Mesenteric fat pad (tissue), 1 donor: ENCODE measurements at regions not wholly inside any gene's neighbourhood (a gene's known extent, or its start where the extent isn't known, plus 50 kb on each side); places are given as distances from the start of the nearest gene placed in this dataset.

ENCODE experiments used
- DNase-seq: peaks from one replicate; pipeline ENCODE4 v3.0.0-alpha.2; 2020; ENCODE audit warnings: low spot score
- donor health status: DM: yes; HTN: yes; CAD: no.

DNA sequence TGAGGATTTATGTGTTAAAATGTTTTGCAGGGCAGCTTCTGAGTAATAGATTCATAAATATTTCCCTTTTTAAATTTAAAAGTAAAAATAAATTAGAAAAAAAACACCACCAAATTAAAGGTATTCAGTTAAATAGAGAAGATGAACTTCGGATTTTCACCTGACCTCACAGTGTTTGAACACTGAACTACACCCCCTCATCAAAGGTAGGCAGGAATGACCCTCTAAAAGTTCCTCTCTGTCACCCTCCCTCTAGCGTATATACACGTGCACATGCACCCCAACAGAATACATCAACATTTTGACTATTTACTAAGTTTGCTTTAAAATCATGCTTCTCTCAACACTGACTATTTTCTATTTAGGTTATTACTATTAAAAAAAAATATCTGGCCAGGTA, 528.3 kb downstream of the QKI start:
- no peak for DNase-seq

DNA sequence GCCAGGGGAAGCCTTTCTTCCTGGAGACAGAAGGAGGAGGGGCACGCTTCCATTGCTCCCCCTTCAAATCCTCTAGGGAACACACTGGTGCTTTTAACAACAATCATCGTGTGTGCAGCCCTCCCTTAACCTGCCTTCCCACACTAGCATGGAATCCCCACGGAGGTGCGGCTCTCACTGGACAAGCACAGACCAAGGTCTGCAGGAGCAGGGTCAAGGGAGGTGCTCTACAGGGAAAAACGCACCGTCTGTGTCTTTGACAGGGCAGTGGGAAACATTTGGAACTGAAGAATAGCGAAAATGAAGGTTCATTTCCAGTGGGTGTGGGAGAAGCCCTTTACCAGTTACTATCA, 527.1 kb downstream of the QKI start:
- no peak for DNase-seq

DNA sequence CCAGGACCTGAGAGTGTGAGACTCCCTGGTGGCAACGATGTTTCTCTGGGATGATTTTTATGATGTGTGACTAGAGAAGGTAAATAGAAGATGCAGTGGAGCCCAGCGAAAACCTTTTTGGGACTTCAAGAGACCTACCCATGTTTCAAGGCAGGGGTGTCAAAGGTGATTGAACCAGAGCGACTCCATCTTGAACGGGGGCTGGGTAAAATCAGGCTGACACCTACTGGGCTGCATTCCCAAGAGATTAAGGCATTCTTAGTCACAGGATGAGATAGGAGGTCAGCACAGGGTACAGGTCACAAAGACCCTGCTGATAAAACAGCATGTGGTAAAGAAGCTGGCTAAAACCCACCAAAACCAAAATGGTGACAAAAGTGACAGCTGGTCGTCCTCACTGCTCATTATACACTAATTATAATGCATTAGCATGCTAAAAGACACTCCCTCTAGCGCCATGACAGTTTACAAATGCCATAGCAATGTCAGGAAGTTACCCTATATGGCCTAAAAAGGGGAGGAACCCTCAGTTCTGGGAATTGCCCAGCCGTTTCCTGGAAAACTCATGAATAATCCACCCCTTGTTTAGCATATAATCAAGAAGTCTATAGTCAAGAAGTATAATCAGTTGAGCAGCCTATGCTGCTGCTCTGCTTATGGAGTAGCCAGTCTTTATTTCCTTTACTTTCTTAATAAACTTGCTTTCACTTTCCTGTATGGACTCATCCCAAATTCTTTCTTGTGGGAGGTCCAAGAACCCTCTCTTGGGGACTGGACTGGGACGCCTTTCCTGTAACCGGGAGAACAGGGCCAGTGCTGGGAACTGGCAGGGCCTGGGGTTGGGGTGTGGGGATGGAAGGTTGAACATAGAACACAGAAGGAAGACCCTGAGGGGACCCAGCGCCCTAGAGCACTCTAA, 526.4 kb downstream of the QKI start:
- DNase-seq, result no peak

DNA sequence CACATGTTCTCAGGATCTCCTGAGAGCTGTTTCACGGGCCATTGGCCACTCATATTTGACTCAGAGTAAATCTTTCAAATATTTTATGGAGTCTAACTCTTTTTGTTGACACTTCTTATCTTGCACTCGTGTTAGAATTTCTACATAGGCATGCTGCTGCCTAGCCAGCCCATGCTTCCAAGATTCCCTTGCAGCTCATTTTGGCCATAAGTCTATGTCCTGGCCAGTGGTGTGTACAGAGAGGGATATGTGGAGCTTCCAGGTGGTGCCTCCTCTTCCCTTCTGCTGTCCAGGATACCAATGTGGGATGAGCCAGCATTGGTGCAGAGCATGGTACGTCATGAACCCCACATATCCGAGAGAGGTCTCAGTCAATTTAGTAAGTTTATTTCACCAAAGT, 522.6 kb downstream of the QKI start:
- DNase-seq, result no peak

DNA sequence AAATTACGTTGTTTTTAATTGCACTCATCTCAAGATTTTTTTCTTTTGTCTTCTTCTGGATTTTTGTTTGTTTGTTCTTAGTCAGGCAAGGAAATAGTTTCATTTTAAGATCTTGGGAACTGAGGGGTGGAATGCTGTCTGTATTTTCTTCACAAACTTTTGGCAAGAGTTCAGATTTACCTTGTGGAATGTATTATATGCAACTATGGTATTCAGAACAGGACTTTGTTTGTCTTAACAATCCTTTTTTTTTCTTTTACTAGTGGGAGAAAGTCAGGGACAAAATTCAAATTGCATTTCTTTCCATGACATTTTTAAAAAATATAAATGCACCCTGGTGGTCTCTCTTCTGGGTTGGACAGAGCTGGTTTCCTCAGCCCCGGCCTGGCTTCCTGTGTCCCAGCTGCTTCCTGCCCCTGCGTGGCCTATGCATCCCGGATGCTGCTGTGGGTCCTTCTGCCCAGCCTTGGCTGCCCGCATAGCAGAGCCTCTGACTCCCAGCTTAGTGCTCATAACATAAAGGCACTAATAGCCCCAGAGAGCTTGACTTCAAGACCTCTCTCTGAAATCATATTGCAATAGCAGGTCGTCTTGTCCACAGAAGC, 520.7 kb downstream of the QKI start:
- no peak for DNase-seq

DNA sequence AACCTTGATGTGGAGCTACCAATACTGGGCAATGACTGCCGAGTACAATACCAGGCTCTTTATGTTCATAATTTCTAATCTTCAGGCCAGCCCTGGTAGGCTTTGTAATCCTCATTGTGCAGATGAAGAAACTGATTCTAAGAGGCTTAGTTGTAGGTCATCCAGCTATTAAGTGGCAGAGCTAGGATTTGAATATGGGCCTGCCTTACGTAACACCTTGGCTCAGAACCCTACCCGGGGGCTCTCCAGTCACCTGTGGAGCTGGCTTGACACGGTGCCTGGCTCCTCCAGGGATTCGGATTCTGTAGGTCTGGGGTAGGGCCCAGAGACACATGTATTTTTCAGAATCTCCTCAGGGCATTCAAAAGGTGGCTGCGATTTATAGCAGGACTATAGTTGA, 515.5 kb downstream of the QKI start:
- no peak for DNase-seq

DNA sequence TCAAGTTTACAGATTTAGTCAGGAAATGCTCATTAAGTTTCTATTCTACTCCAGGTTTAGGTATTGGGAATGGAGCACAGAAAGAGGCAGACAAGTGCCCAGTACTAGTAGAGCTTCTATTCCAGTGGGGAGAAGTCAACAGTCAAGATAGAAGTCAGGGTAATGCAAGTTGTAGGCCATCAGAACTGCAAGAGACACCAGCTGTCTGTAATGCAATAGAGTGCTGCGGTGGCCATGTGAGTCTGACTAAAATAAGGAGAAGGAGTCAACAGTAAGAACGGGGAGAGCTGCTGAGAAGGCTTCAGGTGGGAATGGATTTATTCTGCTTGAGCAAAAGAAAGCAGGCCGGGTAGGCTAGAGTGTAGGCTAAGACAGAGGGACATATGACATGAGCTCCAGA, 515.0 kb downstream of the QKI start:
- DNase-seq, result no peak

DNA sequence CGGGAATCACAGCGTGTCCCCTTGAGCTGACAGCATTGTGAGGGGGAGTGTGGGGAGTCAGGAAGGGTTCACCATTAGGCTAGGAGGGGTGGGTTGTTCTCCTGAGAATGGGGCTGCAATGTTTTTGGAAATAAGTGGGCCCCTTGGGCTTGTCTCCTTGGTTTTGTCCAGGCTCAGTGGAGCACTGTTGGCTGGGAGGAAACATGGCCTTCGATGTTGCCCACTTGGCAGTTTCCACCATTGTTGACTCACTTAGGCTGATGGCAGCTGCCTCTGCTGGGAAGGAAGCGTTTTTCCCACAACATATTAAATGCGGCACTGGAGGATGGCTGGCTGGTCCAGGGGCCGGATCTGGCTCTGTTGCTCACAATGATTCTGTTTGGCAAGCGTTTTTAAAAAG, 512.1 kb downstream of the QKI start:
- no peak for DNase-seq

DNA sequence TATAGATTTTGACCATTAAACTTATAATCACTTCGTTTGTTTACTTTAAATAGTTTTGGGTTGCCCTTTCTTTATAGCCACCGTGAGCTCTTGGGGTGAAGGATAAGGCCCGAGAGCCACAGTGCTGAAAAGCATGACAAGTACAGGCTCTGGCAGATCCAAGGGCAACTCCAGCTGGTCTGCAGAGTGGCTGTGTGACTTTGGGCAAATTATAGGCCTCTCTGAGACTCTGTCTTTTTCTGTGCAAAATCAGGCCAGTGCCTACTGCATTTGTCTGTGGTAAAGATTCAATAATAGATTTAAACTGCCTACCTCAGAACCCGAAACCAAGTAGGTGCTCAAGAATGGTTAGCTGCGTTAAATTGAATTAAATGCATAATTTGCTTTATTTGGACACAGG, 511.3 kb downstream of the QKI start:
- no peak for DNase-seq

DNA sequence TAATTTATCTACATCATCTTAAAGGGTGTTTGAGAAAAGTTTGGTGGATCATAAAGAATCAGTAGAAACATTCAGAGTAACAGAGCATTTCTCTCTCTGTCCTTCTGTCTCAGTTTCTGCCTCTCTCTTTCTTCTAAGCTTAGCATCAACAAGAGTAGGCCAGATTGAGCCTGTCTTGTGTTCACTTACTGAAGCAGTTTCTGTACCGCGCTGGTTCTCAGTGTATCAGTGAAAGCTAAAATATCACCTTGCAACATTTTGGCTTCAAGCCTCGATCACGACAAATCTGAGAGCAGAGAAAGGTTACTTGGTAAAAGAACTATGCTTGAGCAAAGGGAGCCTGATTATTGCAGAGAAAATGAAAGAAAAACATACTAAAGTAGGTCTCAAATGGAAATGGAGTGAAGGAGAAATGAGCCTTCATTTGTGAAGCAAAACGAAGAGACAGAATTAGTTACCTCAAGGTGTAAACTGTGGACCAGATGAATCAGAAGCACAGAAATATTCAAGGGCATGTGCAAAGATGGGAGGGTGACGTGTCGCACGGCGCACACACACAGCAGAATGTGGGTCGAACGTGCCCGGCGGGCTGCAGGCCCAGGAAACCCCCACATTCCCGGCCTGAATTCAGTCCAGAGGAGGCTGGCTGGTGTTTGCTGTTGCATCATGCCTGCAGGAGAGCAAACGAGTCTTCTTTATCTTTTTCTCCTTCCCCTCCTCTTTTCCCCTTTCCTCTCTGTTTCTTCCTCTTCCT, 509.3 kb downstream of the QKI start:
- DNase-seq, result no peak

DNA sequence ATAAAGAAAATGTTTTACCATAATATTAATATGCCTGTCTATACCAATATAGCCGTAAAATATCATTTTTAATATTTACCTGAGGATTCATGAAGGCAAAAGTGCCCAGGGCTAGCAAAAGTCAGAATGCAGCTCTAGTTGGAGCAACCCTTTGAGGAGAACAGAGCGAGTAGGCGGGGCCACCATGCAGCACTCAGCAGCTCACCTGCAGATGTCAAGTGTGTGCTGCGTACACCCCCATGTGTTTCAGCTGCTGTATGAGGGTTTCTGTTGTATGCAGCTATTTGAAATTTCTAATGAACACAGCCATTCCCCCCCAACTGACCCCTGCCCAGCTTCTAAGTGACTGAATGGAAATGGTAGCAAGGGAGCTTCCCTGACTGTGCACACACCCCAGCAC, 508.0 kb downstream of the QKI start:
- no peak for DNase-seq

DNA sequence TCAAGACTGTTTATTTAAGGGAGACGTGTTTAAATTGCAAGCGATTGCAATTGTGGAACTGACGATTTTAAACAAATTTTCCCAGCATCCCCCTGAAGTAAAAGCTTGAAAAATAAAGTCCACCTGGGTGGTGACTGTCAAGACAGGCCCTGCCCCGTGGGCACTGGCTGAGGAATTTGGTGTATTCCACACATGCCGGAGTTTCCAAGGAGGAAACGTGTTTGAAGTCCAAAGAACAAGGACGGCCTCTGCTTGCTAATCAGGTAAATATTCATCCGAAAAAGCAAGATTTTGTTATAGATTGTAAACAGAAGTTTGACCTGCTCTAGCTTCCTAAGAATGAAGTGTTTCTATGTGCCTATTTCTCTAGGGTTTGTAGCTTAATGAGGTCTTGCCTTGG, 505.1 kb downstream of the QKI start:
- no peak for DNase-seq

DNA sequence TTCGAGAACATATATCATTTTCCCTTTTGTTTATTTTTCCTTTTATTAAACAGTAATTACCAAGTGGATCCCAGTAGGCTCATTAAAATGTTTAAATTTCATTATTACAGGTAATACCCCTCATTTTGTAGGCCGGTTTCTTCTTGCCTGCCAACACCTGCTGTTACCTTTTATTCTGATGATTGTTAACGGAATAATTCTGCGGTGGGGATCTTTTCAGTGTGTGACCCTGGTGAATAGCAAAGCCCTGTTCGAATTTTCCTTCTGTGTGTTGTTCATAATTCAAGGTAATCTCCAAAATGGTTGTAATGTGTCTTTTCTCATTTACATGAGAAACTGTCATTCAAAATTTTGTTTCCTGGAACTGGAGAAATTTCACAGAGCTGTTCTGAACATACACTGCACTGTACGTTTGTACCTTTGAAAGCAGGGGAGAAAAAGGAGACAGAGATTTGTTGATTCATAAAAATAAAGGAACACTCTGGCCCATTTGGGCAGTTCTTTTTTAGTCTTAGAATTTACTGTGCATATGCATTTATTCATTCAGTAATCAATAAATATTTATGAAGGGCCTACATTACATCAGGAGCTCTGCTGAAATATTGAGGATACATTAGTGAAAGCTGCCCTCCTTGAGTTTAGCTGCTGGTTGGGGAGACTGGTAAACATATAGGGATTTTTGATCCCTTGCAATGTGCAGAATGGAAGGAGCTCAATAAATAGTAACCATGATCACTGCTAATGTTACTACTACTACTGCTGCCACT, 502.0 kb downstream of the QKI start:
- DNase-seq, result no peak

DNA sequence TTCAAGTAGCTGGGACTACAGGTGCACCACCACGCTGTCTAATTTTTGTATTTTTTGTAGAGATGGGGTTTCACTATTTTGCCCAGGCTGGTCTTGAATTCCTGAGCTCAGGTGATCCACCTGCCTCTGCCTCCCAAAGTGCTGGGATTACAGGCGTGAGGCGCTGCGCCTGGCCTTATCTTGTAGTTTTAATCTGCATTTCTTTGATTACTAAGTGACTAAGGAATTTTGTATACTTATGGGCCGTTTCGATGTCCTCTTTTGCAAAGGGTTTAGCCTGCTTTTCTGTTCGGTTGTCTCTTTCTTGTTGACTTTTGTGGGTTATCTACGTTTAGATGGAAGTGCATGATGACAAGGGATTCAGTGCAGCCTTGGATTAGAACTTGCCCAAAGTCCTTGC, 500.6 kb downstream of the QKI start:
- DNase-seq, result no peak

DNA sequence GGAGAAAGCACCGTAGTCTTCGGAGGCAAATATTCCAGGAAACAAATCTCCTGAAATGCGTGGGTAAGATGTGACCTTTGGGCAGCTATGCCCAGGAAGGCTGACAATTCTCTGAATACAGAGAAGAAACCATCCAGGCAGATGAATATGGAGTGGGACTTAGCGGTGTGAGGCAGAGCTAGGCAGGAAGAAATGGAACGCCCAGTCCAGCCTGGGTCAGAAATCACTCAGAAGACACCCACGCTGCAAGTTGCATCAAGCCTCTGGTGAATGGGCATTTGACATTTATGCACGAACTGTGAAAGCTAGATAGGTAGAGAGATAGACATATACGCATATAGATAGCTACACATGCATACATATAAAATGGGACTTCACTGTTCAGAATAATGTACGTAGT, 498.5 kb downstream of the QKI start:
- no peak for DNase-seq

DNA sequence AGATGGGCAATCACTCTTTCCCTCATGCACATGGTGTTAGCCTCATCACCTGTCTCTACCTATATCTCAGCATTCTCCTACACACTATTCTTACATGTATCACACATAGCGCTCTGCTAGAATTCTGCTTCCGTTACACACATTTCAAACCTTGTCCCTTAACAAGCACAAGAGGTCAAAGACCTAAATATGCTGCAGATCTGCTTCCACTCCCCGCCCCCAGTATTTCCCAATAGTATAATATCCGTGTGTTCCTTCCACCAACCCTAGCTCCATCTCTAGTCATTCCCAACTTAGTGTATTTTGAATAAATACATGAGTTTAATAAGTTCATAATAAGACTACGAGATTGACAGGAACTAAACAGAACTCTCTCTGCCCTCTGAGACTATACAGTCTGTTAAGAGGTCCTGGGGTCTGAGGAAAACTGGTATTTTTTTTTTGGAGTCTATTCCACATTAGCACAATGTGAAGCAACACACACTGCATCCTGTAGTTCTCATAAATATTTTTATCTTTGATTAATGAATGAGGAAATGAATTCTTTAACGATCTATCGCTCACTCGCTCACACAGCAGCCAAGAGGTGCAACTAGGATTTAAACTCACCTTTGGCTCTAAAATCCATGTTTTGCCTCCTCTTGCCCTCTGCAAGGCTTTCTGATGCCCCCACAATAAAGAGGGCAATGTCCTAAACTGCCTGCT, 491.6 kb downstream of the QKI start:
- DNase-seq, result no peak

DNA sequence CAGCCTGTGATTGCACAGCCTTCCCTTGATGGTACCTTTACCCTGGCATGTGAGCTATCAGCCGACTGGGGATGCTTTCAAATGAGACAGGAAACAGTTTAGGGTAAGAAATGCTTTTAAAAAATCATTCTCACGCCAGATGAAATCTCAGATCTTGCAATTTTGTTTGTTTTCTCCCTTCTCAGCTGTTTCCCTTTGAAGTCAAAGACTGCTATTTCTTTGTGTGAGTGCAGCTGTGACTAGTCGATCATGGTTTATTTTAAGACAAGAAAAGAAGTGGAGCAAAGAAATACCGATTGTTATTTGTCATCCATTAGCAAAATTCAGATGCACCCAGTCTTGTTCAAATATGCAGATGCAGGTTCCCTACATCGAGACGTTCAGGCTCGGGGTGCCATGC, 489.7 kb downstream of the QKI start:
- no peak for DNase-seq

DNA sequence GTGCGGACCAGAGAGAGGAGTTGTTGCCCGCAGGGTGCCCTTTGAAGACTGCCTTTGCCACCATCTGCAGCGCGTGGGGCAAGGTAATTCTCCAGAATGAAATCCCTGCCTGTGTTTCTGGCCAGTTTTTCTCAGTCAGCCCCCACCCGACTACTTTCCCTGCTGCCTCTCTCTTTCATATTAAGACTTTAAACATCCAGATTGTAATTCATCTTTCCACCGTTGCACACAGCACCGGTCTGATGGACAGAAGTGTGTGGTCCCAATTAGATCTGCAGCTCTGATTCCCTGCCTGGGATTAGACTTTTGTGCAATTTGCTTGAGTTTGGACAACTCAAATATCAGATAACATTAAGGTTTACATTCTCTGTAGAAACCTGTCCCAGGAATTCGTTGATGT, 489.0 kb downstream of the QKI start:
- no peak for DNase-seq

DNA sequence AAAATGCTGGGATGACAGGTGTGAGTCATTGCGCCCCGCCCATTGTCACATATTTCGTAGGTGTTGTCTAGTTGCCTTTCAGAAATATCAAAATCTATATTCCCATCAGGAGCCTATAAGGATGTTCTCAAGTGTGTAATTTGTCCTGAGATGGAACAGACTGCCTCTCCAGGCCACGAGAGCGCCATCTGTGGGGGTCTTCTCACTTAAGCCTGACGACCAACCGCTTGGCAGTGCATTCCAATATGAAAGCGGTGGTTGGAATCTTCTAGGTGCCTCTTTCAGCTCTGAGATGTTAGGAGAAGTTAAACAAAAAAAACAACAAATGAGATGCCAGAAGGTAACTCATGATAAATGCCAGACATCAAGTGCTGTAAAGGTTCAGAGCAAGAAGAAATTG, 488.5 kb downstream of the QKI start:
- no peak for DNase-seq

DNA sequence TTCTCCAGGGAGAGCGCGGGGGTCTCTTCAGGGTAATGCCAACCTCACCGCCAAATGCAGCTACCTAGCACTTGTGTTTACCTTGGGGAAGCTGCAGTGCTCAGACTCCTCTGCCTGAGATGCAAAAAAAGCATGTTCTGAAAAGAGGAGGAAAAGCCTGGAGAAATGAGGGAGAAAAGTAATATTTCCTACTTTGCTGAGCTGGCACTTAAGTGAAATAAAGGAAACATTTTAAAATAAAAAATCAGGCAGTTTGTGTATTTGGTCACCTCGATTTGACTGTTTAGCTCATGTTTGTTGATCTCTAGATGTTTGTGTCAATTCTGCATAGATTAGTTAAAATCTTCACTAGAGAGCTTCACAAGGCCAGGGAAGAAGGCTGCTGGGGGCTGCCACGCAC, 487.2 kb downstream of the QKI start:
- no peak for DNase-seq

DNA sequence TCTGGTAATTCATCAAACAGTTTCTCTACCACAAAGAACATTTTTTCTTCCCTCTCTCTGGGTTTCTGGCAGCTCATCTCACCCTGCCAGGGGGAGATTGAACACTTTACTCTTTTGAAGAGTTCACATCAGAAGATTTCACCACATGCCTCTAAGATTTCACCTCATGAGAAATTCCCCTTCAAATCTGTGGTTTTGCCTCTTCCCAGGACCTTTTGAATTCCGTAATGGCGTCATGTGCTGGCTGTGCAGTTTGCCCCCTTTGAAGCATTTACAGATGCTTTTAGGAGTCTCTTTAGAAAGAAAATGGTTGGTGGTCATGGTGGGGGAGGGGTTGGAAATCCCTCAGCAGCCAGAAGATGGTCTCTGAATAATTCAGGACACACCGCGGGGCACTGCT, 486.1 kb downstream of the QKI start:
- no peak for DNase-seq
